Body of pancreas (tissue), 4 donors: ENCODE measurements at regions not wholly inside any gene's neighbourhood (a gene's known extent, or its start where the extent isn't known, plus 50 kb on each side); places are given as distances from the start of the nearest gene placed in this dataset.
A peak's percentile ranks its signal among the peaks of the same experiment; 100 is the strongest.

Experiments used
- ATAC-seq: fragments of 150-250 bp; one replicate; pipeline ENCODE4 v1.9.1; 2016
- DNase-seq, 4 donors: peaks; one replicate each; pipeline ENCODE4 v3.0.0-alpha.2; 2019
- H3K27ac ChIP-seq, 4 donors: fragments of 200-600 bp; sonication (generic); 1 replicate in 3 of 4; 2 replicates in 1 of 4; pipeline versions ENCODE4 v1.5.1 to v1.6.1; 2016 to 2019; ENCODE audit warnings: mild to moderate bottlenecking in 1 of 4, mixed read lengths in 1 of 4, moderate library complexity in 1 of 4
- H3K27me3 ChIP-seq, 2 donors: fragments of 200-600 bp; sonication (generic); one replicate each; pipeline ENCODE4 v1.6.0; 2016; ENCODE audit warnings: mild to moderate bottlenecking in 1 of 2
- H3K36me3 ChIP-seq, 2 donors: fragments of 200-600 bp; sonication (generic); replicated peaks in 1 of 2; 2 replicates each; pipeline ENCODE4 v1.5.1; 2016; ENCODE audit warnings: low read depth in 2 of 2; ENCODE audit not compliant: insufficient read depth in 1 of 2
- H3K4me1 ChIP-seq: fragments of 200-600 bp; sonication (generic); one replicate; pipeline ENCODE4 v1.6.0; 2016
- H3K4me3 ChIP-seq, 2 donors: fragments of 200-600 bp; sonication (generic); 1 replicate in 1 of 2; 2 replicates in 1 of 2; pipeline ENCODE4 v1.5.1; 2016 to 2019
- H3K9me3 ChIP-seq, 3 donors: fragments of 200-600 bp; sonication (generic); 1 replicate in 2 of 3; 2 replicates in 1 of 3; pipeline ENCODE4 v1.5.1; 2016
- CTCF ChIP-seq, 7 experiments: fragments of 450-650 bp in 4 of 7; fragments of 200-600 bp in 3 of 7; sonication (generic) in 3 of 7; IDR thresholded peaks; one replicate each; pipeline ENCODE4 v1.5.1; 2016 to 2019; ENCODE audit warnings: antibody characterized with exemption in 7 of 7
- POLR2A ChIP-seq, 3 donors: fragments of 450-650 bp; IDR thresholded peaks; one replicate each; pipeline ENCODE4 v1.6.1; 2016; ENCODE audit warnings: antibody characterized with exemption in 3 of 3, mild to moderate bottlenecking in 2 of 3
- WGBS, 2 donors: methylation state at CpG; one replicate each; pipeline ENCODE4 v1.1.5; 2017; 5-methylcytosine and 5-hydroxymethylcytosine counted together
- intact Hi-C: fragments of 100-400 bp; cut with DNase I; formaldehyde crosslinking; loops from one replicate; pipeline ENCODE4 v1.15.1; 2023

- Histone ChIP-seq H3K9me3 (no peaks in the 10 kb centered on the region), H3K4me1 (no peaks in the 10 kb centered on the region), H3K36me3 (no peaks in the 10 kb centered on the region), H3K27me3 (no peaks in the 10 kb centered on the region), H3K4me3 (no peak overlapping the region), H3K27ac (no peak overlapping the region)
- TF ChIP-seq CTCF (IDR thresholded peaks at IDR 0.05) (no peak), POLR2A (IDR thresholded peaks at IDR 0.05) (no peak)
- ATAC-seq (no peak), DNase-seq (peak in 2 of 4 donors; percentile 26 to 31)
- 36 to 53% methylated on average over 7 to 8 of the region's 8 CpGs for WGBS, 2 donors
- intact Hi-C loops = no loop called here
These were observed 198.1 kb downstream of the GADD45G start for GRCh38 chr9:89802781-89803355.

- TF ChIP-seq CTCF (IDR thresholded peaks at IDR 0.05) = no peak
- TF ChIP-seq POLR2A (IDR thresholded peaks at IDR 0.05) = no peak
- intact Hi-C loops = no loop called here
- no peak overlapping the region for H3K4me3 ChIP-seq
- ATAC-seq (no peak), DNase-seq (no peak)
- WGBS, 2 donors = 88 to 89% methylated on average over 7 of the region's 7 CpGs
- H3K27ac ChIP-seq = no peak overlapping the region
- H3K27me3 ChIP-seq = no peaks in the 10 kb centered on the region
- no peaks in the 10 kb centered on the region for H3K9me3 ChIP-seq
- no peaks in the 10 kb centered on the region for H3K36me3 ChIP-seq
- H3K4me1 ChIP-seq = no peaks in the 10 kb centered on the region
These were observed 198.6 kb downstream of the GADD45G start for GRCh38 chr9:89803403-89803802.

- Histone ChIP-seq H3K36me3 (no peaks in the 10 kb centered on the region), H3K27me3 (no peaks in the 10 kb centered on the region), H3K4me3 (no peak overlapping the region), H3K9me3 (no peaks in the 10 kb centered on the region), H3K4me1 (no peaks in the 10 kb centered on the region), H3K27ac (no peak overlapping the region)
- intact Hi-C loops = no loop called here
- 79 to 85% methylated on average over 8 of the region's 8 CpGs for WGBS, 2 donors
- DNase-seq (no peak), ATAC-seq (no peak)
- TF ChIP-seq POLR2A (IDR thresholded peaks at IDR 0.05) (no peak), CTCF (IDR thresholded peaks at IDR 0.05) (no peak)
These were observed 200.1 kb downstream of the GADD45G start for GRCh38 chr9:89804766-89805531.

- H3K4me3 ChIP-seq = no peak overlapping the region
- H3K9me3 ChIP-seq = no peaks in the 10 kb centered on the region
- H3K27me3 ChIP-seq = no peaks in the 10 kb centered on the region
- intact Hi-C loops = no loop called here
- no peaks in the 10 kb centered on the region for H3K36me3 ChIP-seq
- DNase-seq (no peak), ATAC-seq (no peak)
- WGBS, 2 donors = 87 to 92% methylated on average over 10 of the region's 10 CpGs
- H3K27ac ChIP-seq = no peak overlapping the region
- TF ChIP-seq CTCF (IDR thresholded peaks at IDR 0.05) = no peak
- TF ChIP-seq POLR2A (IDR thresholded peaks at IDR 0.05) = no peak
- H3K4me1 ChIP-seq = no peaks in the 10 kb centered on the region
These were observed 200.9 kb downstream of the GADD45G start for GRCh38 chr9:89805571-89806292.
